ENCODE measurements at regions not wholly inside any gene's neighbourhood (a gene's known extent, or its start where the extent isn't known, plus 50 kb on each side); places are given as distances from the start of the nearest gene placed in this dataset.

- TF ChIP-seq CTCF (conservative IDR thresholded peaks at IDR 0.05; ENCODE audit: low read depth, low read length) (no peak), EZH2 (IDR thresholded peaks at IDR 0.05; ENCODE audit: borderline replicate concordance, low read depth, low read length, poor library complexity, severe bottlenecking) (no peak)
Observed at GRCh38 chr18:43398601-43399000, 121.3 kb upstream of the SYT4 start.

Measured in A673 (cell line).